Effector memory CD4-positive, alpha-beta T cell (primary cell): ENCODE measurements at regions not wholly inside any gene's neighbourhood (a gene's known extent, or its start where the extent isn't known, plus 50 kb on each side); places are given as distances from the start of the nearest gene placed in this dataset.

Source experiments
- DNase-seq, 3 donors: peaks; one replicate each; pipeline ENCODE4 v3.0.0-alpha.2; 2020
- H3K27ac ChIP-seq: 2 replicates; pipeline ENCODE4 v1.7.0; 2013; ENCODE audit warnings: mild to moderate bottlenecking, low read length, moderate library complexity; ENCODE audit not compliant: insufficient read depth, poor library complexity, severe bottlenecking
- H3K27me3 ChIP-seq: replicated peaks from 2 replicates; pipeline ENCODE4 v1.7.0; 2013; ENCODE audit warnings: mild to moderate bottlenecking, low read length; ENCODE audit not compliant: insufficient read depth, control insufficient read depth, poor library complexity, severe bottlenecking
- H3K36me3 ChIP-seq: 2 replicates; pipeline ENCODE4 v1.7.0; 2013; ENCODE audit warnings: mild to moderate bottlenecking, low read length, moderate library complexity; ENCODE audit not compliant: control insufficient read depth, insufficient read depth
- H3K4me1 ChIP-seq: 2 replicates; pipeline ENCODE4 v1.7.0; 2013; ENCODE audit warnings: low read length, mild to moderate bottlenecking; ENCODE audit not compliant: control insufficient read depth, insufficient read depth, poor library complexity, severe bottlenecking
- H3K4me3 ChIP-seq: 2 replicates; pipeline ENCODE4 v1.7.0; 2013; ENCODE audit warnings: low read length, low read depth, mild to moderate bottlenecking; ENCODE audit not compliant: insufficient read depth, poor library complexity, severe bottlenecking
- H3K9me3 ChIP-seq: 2 replicates; pipeline ENCODE4 v1.7.0; 2013; ENCODE audit warnings: mild to moderate bottlenecking, low read length, moderate library complexity; ENCODE audit not compliant: control insufficient read depth

DNA sequence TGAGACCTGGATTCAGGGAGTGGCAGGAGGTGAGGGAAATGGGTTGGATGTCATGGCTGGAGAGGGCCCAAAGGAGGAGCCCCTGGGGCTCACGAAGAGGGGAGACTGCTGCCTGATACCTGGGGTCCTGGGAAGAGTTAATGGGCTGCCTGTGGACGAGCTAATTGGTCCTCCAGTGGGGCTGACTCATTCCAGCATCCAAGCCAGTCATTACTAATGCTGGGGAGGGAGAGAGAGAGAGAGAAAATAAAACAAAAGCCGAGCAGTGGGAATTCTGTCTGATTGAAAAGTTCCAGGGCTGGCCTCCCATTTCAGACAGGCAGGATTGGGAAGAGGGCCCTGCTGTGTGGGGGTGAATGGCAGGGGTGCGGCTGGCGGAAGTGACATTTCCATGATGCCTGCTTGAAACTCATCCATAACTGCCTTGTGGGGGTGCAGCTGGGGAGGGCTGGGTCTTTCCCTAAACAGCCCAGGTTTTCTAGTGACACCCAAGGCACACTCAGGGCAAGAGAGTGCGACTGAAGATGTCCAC is 297.8 kb downstream of the RPS24 start:
- H3K9me3 ChIP-seq, result no peaks in the 10 kb centered on the region
- H3K27ac ChIP-seq, result no peak overlapping the region
- no peak overlapping the region for H3K4me3 ChIP-seq
- H3K27me3 ChIP-seq, result no peaks in the 10 kb centered on the region
- no peaks in the 10 kb centered on the region for H3K4me1 ChIP-seq
- no peaks in the 10 kb centered on the region for H3K36me3 ChIP-seq
- DNase-seq, result no peak

- Histone ChIP-seq H3K27me3 (no peaks in the 10 kb centered on the region), H3K36me3 (no peaks in the 10 kb centered on the region), H3K4me3 (no peak overlapping the region), H3K9me3 (no peaks in the 10 kb centered on the region), H3K27ac (no peak overlapping the region), H3K4me1 (no peaks in the 10 kb centered on the region)
- DNase-seq, result no peak
These were observed 298.3 kb downstream of the RPS24 start for GRCh38 chr10:78332012-78332411.

GRCh38 chr10:78332657-78333056 is 299.0 kb downstream of the RPS24 start:
- Histone ChIP-seq H3K4me1 (no peaks in the 10 kb centered on the region), H3K27me3 (no peaks in the 10 kb centered on the region), H3K36me3 (no peaks in the 10 kb centered on the region), H3K27ac (no peak overlapping the region), H3K4me3 (no peak overlapping the region), H3K9me3 (no peaks in the 10 kb centered on the region)
- no peak for DNase-seq

- no peak overlapping the region for H3K4me3 ChIP-seq
- no peak overlapping the region for H3K27ac ChIP-seq
- DNase-seq, result no peak
- no peaks in the 10 kb centered on the region for H3K36me3 ChIP-seq
- no peaks in the 10 kb centered on the region for H3K9me3 ChIP-seq
- no peaks in the 10 kb centered on the region for H3K27me3 ChIP-seq
- H3K4me1 ChIP-seq, result no peaks in the 10 kb centered on the region
These were observed 299.9 kb downstream of the RPS24 start for GRCh38 chr10:78333362-78334143.

- no peak overlapping the region for H3K27ac ChIP-seq
- no peak for DNase-seq
- no peaks in the 10 kb centered on the region for H3K36me3 ChIP-seq
- no peaks in the 10 kb centered on the region for H3K4me1 ChIP-seq
- no peaks in the 10 kb centered on the region for H3K27me3 ChIP-seq
- no peaks in the 10 kb centered on the region for H3K9me3 ChIP-seq
- H3K4me3 ChIP-seq, result no peak overlapping the region
These were observed 301.7 kb downstream of the RPS24 start for GRCh38 chr10:78335371-78335690.

GRCh38 chr10:78335691-78336401 is 302.2 kb downstream of the RPS24 start:
- Histone ChIP-seq H3K9me3 (no peaks in the 10 kb centered on the region), H3K27ac (no peak overlapping the region), H3K27me3 (no peaks in the 10 kb centered on the region), H3K4me3 (no peak overlapping the region), H3K36me3 (no peaks in the 10 kb centered on the region), H3K4me1 (no peaks in the 10 kb centered on the region)
- no peak for DNase-seq

- H3K4me1 ChIP-seq, result no peaks in the 10 kb centered on the region
- no peaks in the 10 kb centered on the region for H3K27me3 ChIP-seq
- no peaks in the 10 kb centered on the region for H3K36me3 ChIP-seq
- no peak for DNase-seq
- no peaks in the 10 kb centered on the region for H3K9me3 ChIP-seq
- H3K4me3 ChIP-seq, result no peak overlapping the region
- no peak overlapping the region for H3K27ac ChIP-seq
These were observed 302.7 kb downstream of the RPS24 start for GRCh38 chr10:78336402-78336791.

- no peak for DNase-seq
- Histone ChIP-seq H3K27ac (no peak overlapping the region), H3K4me1 (no peaks in the 10 kb centered on the region)
These were observed 303.4 kb downstream of the RPS24 start for GRCh38 chr10:78337016-78337415.

DNA sequence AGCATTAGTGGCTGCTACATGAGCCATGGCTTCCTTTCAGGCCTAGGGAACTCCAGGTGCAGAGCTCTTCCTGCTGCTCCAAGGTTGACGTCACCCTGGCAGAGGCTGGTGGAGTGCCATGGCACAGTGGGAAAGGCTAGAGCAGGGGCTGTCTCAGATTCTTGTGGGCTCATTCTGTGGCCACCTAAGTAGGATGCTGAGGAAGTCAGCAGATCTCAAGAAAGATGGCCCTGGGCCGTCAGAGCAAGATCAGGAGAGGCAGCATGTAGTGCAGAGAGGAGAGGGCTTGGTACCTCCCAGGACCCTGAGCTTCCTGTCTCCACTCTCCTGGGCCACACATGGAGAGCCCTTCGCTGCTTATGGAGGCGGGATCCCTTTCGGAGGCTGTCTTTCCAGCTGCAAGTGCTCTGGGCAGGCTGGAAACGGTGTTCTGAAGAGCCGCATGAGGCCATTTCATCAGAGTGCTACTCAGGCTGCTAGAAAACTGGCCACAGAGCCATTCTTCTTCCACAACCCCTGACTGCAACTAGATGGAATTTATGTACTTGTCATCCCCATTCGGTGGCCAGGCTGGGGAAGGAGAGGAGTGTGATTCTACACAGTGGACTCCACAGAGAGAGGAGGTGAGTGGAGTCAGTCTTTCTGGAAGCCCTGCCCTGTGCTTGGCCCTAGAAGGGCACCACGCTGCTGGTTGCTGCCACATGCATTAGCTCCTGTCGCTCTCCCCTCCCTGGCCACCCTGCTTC is 304.2 kb downstream of the RPS24 start:
- Histone ChIP-seq H3K4me1 (no peaks in the 10 kb centered on the region), H3K27me3 (no peaks in the 10 kb centered on the region)
- no peak for DNase-seq

More at GRCh38 chr10:78337016-78337415, 303.4 kb downstream of the RPS24 start:
- no peaks in the 10 kb centered on the region for H3K9me3 ChIP-seq
- no peak overlapping the region for H3K4me3 ChIP-seq
- H3K36me3 ChIP-seq, result no peaks in the 10 kb centered on the region
- no peaks in the 10 kb centered on the region for H3K27me3 ChIP-seq

DNA sequence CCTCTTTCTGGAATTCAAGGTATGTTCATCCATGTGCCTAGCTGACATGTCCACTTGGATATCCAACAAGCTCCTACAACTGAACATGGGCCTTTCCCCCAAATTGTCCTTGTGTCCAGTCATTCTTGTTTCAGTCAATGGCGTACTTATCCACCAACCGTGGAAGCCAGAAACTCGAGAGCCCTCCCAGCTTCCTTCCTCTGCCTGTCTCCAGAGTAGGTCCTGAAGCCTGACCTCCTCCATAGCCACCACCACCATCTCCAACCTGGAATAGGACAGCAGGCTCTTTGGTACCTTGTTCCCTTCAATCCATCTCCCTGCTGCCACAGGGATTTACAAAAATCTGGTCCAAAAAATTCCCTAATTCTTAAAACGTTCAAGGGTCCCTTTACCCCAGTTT is 305.1 kb downstream of the RPS24 start:
- DNase-seq, result no peak
- Histone ChIP-seq H3K36me3 (no peaks in the 10 kb centered on the region), H3K4me1 (no peaks in the 10 kb centered on the region), H3K4me3 (no peak overlapping the region), H3K27me3 (no peaks in the 10 kb centered on the region), H3K9me3 (no peaks in the 10 kb centered on the region), H3K27ac (no peak overlapping the region)

More for the DNA sequence above, 304.2 kb downstream of the RPS24 start:
- Histone ChIP-seq H3K27ac (no peak overlapping the region), H3K36me3 (no peaks in the 10 kb centered on the region), H3K4me3 (no peak overlapping the region), H3K9me3 (no peaks in the 10 kb centered on the region)
